GM12878 (cell line): ENCODE measurements at regions not wholly inside any gene's neighbourhood (a gene's known extent, or its start where the extent isn't known, plus 50 kb on each side); places are given as distances from the start of the nearest gene placed in this dataset.

Experiments
- ATAC-seq: fragments of 200-7000 bp; cut with Tn5 transposase; 3 replicates; pipeline ENCODE4 v1.9.1; 2020; ENCODE audit warnings: mild to moderate bottlenecking, moderate library complexity
- BruUV-seq: library from RNA; stranded (reverse); fragments of 400-500 nt; replicated peaks from 2 replicates; lab custom pipeline; 2021; lab: Mats Ljungman, UMichigan
- CTCF ChIA-PET: fragments of 300-600 bp; sonication (Branson Sonifier 250); formaldehyde crosslinking; extraction: SDS; loops from one replicate; lab custom pipeline; 2021; ENCODE audit warnings: inconsistent platforms; lab: Yijun Ruan, JAX
- POLR2A ChIA-PET: fragments of 350-600 bp; formaldehyde crosslinking; extraction: SDS; loops from one replicate; lab custom pipeline; 2021; ENCODE audit warnings: inconsistent platforms; lab: Charles Lee
- RAD21 ChIA-PET: fragments of 300-600 bp; sonication (Branson Sonifier 250); formaldehyde crosslinking; loops from one replicate; lab custom pipeline; 2023; ENCODE audit warnings: antibody characterized with exemption; ENCODE audit not compliant: unreplicated experiment; lab: Charles Lee
- SMC1A ChIA-PET: fragments of 300-600 bp; sonication (Branson Sonifier 250); formaldehyde crosslinking; loops from one replicate; lab custom pipeline; 2023; ENCODE audit not compliant: unreplicated experiment, uncharacterized antibody; lab: Charles Lee
- DNase-seq: peaks from one replicate; pipeline ENCODE4 v3.0.0-alpha.2; 2011; ENCODE audit warnings: low read depth, low spot score
- FAIRE-seq: peaks from 3 replicates; lab custom pipeline; 2011; peaks lifted over from hg19 to GRCh38; lab: Jason Lieb, UNC
- H2AFZ ChIP-seq: 2 replicates; pipeline ENCODE4 v1.6.0; 2011; ENCODE audit warnings: low read depth, low read length, control low read depth; ENCODE audit not compliant: control insufficient read depth
- H3K27ac ChIP-seq: 2 replicates; pipeline ENCODE4 v1.5.1; 2011; ENCODE audit warnings: control low read depth; ENCODE audit not compliant: control insufficient read depth, insufficient read depth
- H3K27me3 ChIP-seq, 2 experiments: replicated peaks in 1 of 2; 2 replicates each; pipeline versions ENCODE4 v1.6.0 to v1.6.1; 2011; ENCODE audit warnings: low read length in 1 of 2; ENCODE audit not compliant: control insufficient read depth in 2 of 2, insufficient read depth in 2 of 2
- H3K36me3 ChIP-seq, 2 experiments: 2 replicates each; pipeline ENCODE4 v1.5.1; 2011; ENCODE audit warnings: low read length in 1 of 2; ENCODE audit not compliant: control insufficient read depth in 2 of 2, insufficient read depth in 2 of 2
- H3K4me1 ChIP-seq: 2 replicates; pipeline ENCODE4 v1.6.1; 2011; ENCODE audit warnings: mild to moderate bottlenecking, low read length, moderate library complexity, mixed read lengths; ENCODE audit not compliant: control insufficient read depth, insufficient read depth
- H3K4me2 ChIP-seq: 2 replicates; pipeline ENCODE4 v1.6.0; 2011; ENCODE audit warnings: control low read depth; ENCODE audit not compliant: control insufficient read depth, insufficient read depth
- H3K4me3 ChIP-seq: fragments of 200-600 bp; sonication (generic); 2 replicates; pipeline ENCODE4 v1.5.1; 2016
- H3K79me2 ChIP-seq: 2 replicates; pipeline ENCODE4 v1.6.0; 2011; ENCODE audit warnings: low read length; ENCODE audit not compliant: control insufficient read depth, insufficient read depth
- H3K9ac ChIP-seq: 2 replicates; pipeline ENCODE4 v1.8.0; 2011; ENCODE audit warnings: low read length, control low read depth, mixed read lengths; ENCODE audit not compliant: control insufficient read depth, insufficient read depth
- H3K9me3 ChIP-seq: replicated peaks from 3 replicates; pipeline ENCODE4 v1.5.1; 2011; ENCODE audit warnings: mild to moderate bottlenecking, low read length; ENCODE audit not compliant: control insufficient read depth, insufficient read depth
- H4K20me1 ChIP-seq: 2 replicates; pipeline ENCODE4 v1.6.0; 2011; ENCODE audit not compliant: control insufficient read depth, insufficient read depth
- SMAD5 ChIP-seq: IDR thresholded peaks from 2 replicates; pipeline ENCODE4 v1.6.1; 2016; ENCODE audit warnings: antibody characterized with exemption, low read depth
- SMC3 ChIP-seq: IDR thresholded peaks from 2 replicates; pipeline ENCODE4 v1.6.1; 2011; ENCODE audit warnings: low read length, improper control_type of control experiment, borderline replicate concordance
- WGBS: methylation state at CpG from one replicate; pipeline ENCODE4 v1.1.6; 2016; ENCODE audit warnings: low lambda C conversion rate; ENCODE audit not compliant: insufficient replicate concordance, insufficient coverage; ENCODE audit errors: missing lambda C conversion rate; 5-methylcytosine and 5-hydroxymethylcytosine counted together
- in situ Hi-C: fragments of 300-500 bp; cut with MboI; formaldehyde crosslinking; loops from 9 replicates; pipeline ENCODE4 v1.14.3; 2018; ENCODE audit warnings: mixed read lengths
- intact Hi-C: fragments of 100-400 bp; cut with micrococcal nuclease; formaldehyde crosslinking; loops from one replicate; pipeline ENCODE4 v1.14.2; 2022; ENCODE audit not compliant: unreplicated experiment
- TF ChIP-seq, protein P1 (sequence below): fragments of 450-650 bp; IDR thresholded peaks from 2 replicates; pipeline ENCODE4 v1.6.1; 2017; ENCODE audit warnings: antibody characterized with exemption, mild to moderate bottlenecking, moderate library complexity
- TF ChIP-seq, protein P2 (sequence below): IDR thresholded peaks from 2 replicates; pipeline ENCODE4 v1.6.1; 2012; ENCODE audit warnings: mild to moderate bottlenecking, low read depth, low read length

DNA sequence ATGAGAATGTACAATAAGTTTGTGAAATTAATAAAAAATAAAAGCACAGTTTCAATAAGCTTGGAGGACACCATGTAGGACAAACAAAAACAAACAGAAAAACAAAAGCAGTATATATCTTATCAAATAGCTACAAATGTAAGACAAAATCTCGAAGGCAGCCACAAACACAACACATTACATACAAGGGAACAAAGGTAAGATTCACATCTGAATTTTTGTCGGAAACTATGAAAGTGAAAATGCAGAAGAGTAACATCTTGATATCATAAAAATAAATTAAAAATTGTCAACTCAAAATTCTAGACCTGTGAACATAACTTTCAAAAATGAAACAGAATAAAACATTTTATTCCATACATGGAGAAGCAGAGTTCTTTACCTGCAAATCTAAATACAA lies 1049.5 kb upstream of the ADGRL2 start:
- no peak for DNase-seq
- TF ChIP-seq, protein P1, sequence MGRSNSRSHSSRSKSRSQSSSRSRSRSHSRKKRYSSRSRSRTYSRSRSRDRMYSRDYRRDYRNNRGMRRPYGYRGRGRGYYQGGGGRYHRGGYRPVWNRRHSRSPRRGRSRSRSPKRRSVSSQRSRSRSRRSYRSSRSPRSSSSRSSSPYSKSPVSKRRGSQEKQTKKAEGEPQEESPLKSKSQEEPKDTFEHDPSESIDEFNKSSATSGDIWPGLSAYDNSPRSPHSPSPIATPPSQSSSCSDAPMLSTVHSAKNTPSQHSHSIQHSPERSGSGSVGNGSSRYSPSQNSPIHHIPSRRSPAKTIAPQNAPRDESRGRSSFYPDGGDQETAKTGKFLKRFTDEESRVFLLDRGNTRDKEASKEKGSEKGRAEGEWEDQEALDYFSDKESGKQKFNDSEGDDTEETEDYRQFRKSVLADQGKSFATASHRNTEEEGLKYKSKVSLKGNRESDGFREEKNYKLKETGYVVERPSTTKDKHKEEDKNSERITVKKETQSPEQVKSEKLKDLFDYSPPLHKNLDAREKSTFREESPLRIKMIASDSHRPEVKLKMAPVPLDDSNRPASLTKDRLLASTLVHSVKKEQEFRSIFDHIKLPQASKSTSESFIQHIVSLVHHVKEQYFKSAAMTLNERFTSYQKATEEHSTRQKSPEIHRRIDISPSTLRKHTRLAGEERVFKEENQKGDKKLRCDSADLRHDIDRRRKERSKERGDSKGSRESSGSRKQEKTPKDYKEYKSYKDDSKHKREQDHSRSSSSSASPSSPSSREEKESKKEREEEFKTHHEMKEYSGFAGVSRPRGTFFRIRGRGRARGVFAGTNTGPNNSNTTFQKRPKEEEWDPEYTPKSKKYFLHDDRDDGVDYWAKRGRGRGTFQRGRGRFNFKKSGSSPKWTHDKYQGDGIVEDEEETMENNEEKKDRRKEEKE, result no peak
- TF ChIP-seq, protein P2, sequence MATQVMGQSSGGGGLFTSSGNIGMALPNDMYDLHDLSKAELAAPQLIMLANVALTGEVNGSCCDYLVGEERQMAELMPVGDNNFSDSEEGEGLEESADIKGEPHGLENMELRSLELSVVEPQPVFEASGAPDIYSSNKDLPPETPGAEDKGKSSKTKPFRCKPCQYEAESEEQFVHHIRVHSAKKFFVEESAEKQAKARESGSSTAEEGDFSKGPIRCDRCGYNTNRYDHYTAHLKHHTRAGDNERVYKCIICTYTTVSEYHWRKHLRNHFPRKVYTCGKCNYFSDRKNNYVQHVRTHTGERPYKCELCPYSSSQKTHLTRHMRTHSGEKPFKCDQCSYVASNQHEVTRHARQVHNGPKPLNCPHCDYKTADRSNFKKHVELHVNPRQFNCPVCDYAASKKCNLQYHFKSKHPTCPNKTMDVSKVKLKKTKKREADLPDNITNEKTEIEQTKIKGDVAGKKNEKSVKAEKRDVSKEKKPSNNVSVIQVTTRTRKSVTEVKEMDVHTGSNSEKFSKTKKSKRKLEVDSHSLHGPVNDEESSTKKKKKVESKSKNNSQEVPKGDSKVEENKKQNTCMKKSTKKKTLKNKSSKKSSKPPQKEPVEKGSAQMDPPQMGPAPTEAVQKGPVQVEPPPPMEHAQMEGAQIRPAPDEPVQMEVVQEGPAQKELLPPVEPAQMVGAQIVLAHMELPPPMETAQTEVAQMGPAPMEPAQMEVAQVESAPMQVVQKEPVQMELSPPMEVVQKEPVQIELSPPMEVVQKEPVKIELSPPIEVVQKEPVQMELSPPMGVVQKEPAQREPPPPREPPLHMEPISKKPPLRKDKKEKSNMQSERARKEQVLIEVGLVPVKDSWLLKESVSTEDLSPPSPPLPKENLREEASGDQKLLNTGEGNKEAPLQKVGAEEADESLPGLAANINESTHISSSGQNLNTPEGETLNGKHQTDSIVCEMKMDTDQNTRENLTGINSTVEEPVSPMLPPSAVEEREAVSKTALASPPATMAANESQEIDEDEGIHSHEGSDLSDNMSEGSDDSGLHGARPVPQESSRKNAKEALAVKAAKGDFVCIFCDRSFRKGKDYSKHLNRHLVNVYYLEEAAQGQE, result no peak
- TF ChIP-seq SMAD5, result no peak
- no peak for TF ChIP-seq SMC3
- no TSS peak for BruUV-seq
- SMC1A ChIA-PET, result interaction anchor here (0.9 kb wide), 1 partner anchor 31 kb away, joined by 3 read pairs; no protein-coding TSS in a partner anchor
- H4K20me1 ChIP-seq, result no peaks in the 10 kb centered on the region
- RAD21 ChIA-PET, result no interaction called here
- no peak overlapping the region for H3K9ac ChIP-seq
- H3K4me1 ChIP-seq, result no peaks in the 10 kb centered on the region
- no peaks in the 10 kb centered on the region for H3K9me3 ChIP-seq
- POLR2A ChIA-PET, result no interaction called here
- no peaks in the 10 kb centered on the region for H3K79me2 ChIP-seq
- H3K4me2 ChIP-seq, result no peak overlapping the region
- no peak for FAIRE-seq
- CTCF ChIA-PET, result interaction anchor here (1.4 kb wide), 1 partner anchor 18 kb away, joined by 3 read pairs; no protein-coding TSS in a partner anchor
- intact Hi-C loops, result no loop called here
- no peaks in the 10 kb centered on the region for H3K27me3 ChIP-seq
- no peak for ATAC-seq
- no peak overlapping the region for H3K4me3 ChIP-seq
- in situ Hi-C loops, result no loop called here
- WGBS, result 18% methylated on average over 2 of the region's 2 CpGs
- no peak overlapping the region for H2AFZ ChIP-seq
- H3K36me3 ChIP-seq, result no peaks in the 10 kb centered on the region
- H3K27ac ChIP-seq, result no peak overlapping the region
